HEK293 (cell line): ENCODE measurements at regions not wholly inside any gene's neighbourhood (a gene's known extent, or its start where the extent isn't known, plus 50 kb on each side); places are given as distances from the start of the nearest gene placed in this dataset.

Experiments
- CTCF ChIA-PET: fragments of 350-600 bp; formaldehyde crosslinking; extraction: SDS; loops from one replicate; lab custom pipeline; 2021; ENCODE audit warnings: antibody characterized with exemption; lab: Yijun Ruan, JAX
- POLR2A ChIA-PET: fragments of 300-600 bp; formaldehyde crosslinking; extraction: SDS; loops from one replicate; lab custom pipeline; 2020; ENCODE audit warnings: antibody characterized with exemption, inconsistent platforms; lab: Yijun Ruan, JAX
- H3K27ac ChIP-seq: fragments of 200-500 bp; sonication (Bioruptor generic); 2 replicates; pipeline ENCODE4 v1.5.1; 2014; ENCODE audit warnings: low read depth, low read length, control low read depth, inconsistent platforms; ENCODE audit errors: extremely low read depth
- H3K36me3 ChIP-seq, 2 experiments: fragments of 200-500 bp in 1 of 2; sonication (Bioruptor generic) in 1 of 2; 1 replicate in 1 of 2; 2 replicates in 1 of 2; pipeline ENCODE4 v1.5.1; 2014 to 2017; ENCODE audit warnings: inconsistent platforms in 2 of 2, low read length in 2 of 2; ENCODE audit not compliant: control insufficient read depth in 2 of 2, insufficient read depth in 1 of 2
- H3K4me1 ChIP-seq: fragments of 200-500 bp; sonication (Bioruptor generic); 2 replicates; pipeline ENCODE4 v1.5.1; 2014; ENCODE audit warnings: mild to moderate bottlenecking, low read length, inconsistent platforms; ENCODE audit not compliant: control insufficient read depth, insufficient read depth
- H3K4me3 ChIP-seq: 2 replicates; pipeline ENCODE4 v1.5.1; 2011; ENCODE audit warnings: low read depth, mild to moderate bottlenecking, control low read depth, low read length, moderate library complexity
- H3K9me3 ChIP-seq: fragments of 200-500 bp; sonication (Bioruptor generic); 2 replicates; pipeline ENCODE4 v1.5.1; 2014; ENCODE audit warnings: low read depth, low read length, inconsistent platforms; ENCODE audit not compliant: control insufficient read depth, insufficient read depth
- GLI2 ChIP-seq: fragments of 450-650 bp; formaldehyde crosslinking; IDR thresholded peaks from 2 replicates; pipeline ENCODE4; 2017; ENCODE audit warnings: missing biosample characterization, missing genetic modification characterization, low read depth, borderline replicate concordance
- OVOL3 ChIP-seq: fragments of 450-650 bp; formaldehyde crosslinking; IDR thresholded peaks from 2 replicates; pipeline ENCODE4 v1.5.1; 2016; ENCODE audit warnings: missing biosample characterization, missing genetic modification characterization
- PBX3 ChIP-seq: sonication (generic); formaldehyde crosslinking; IDR thresholded peaks from 2 replicates; pipeline ENCODE4 v1.8.1; 2022; ENCODE audit warnings: mild to moderate bottlenecking, moderate library complexity, missing genetic modification reagents
- REPIN1 ChIP-seq: fragments of 450-650 bp; formaldehyde crosslinking; IDR thresholded peaks from 2 replicates; pipeline ENCODE4 v1.5.1; 2017; ENCODE audit warnings: missing biosample characterization, missing genetic modification characterization, low read depth
- WT1 ChIP-seq: fragments of 450-650 bp; formaldehyde crosslinking; IDR thresholded peaks from 2 replicates; pipeline ENCODE4 v1.5.1; 2016; ENCODE audit warnings: missing biosample characterization, missing genetic modification characterization
- ZBTB49 ChIP-seq: fragments of 450-650 bp; formaldehyde crosslinking; IDR thresholded peaks from 2 replicates; pipeline ENCODE4 v1.5.1; 2016; ENCODE audit warnings: missing biosample characterization, missing genetic modification characterization, low read depth
- ZNF174 ChIP-seq: fragments of 450-650 bp; formaldehyde crosslinking; IDR thresholded peaks from 2 replicates; pipeline ENCODE4 v1.5.0; 2017; ENCODE audit warnings: missing biosample characterization, mild to moderate bottlenecking, missing genetic modification characterization
- ZNF175 ChIP-seq: fragments of 450-650 bp; formaldehyde crosslinking; IDR thresholded peaks from 2 replicates; pipeline ENCODE4 v1.5.1; 2016; ENCODE audit warnings: missing biosample characterization, missing genetic modification characterization
- ZNF423 ChIP-seq: fragments of 450-650 bp; formaldehyde crosslinking; IDR thresholded peaks from 2 replicates; pipeline ENCODE4 v1.5.1; 2016; ENCODE audit warnings: missing biosample characterization, missing genetic modification characterization
- ZNF449 ChIP-seq: fragments of 450-650 bp; formaldehyde crosslinking; IDR thresholded peaks from 2 replicates; pipeline ENCODE4 v1.5.1; 2017; ENCODE audit warnings: missing biosample characterization, mild to moderate bottlenecking, missing genetic modification characterization, moderate library complexity
- ZNF585B ChIP-seq: fragments of 450-650 bp; formaldehyde crosslinking; IDR thresholded peaks from 2 replicates; pipeline ENCODE4 v1.5.1; 2016; ENCODE audit warnings: missing biosample characterization, missing genetic modification characterization
- ZNF670 ChIP-seq: fragments of 450-650 bp; formaldehyde crosslinking; IDR thresholded peaks from 2 replicates; pipeline ENCODE4 v1.5.1; 2016; ENCODE audit warnings: missing biosample characterization, missing genetic modification characterization, low read depth
- ZNF707 ChIP-seq: fragments of 450-650 bp; formaldehyde crosslinking; IDR thresholded peaks from 2 replicates; pipeline ENCODE4 v1.5.1; 2016; ENCODE audit warnings: missing biosample characterization, missing genetic modification characterization
- ZNF776 ChIP-seq: fragments of 450-650 bp; formaldehyde crosslinking; IDR thresholded peaks from 2 replicates; pipeline ENCODE4 v1.5.0; 2017; ENCODE audit warnings: missing biosample characterization, missing genetic modification characterization, borderline replicate concordance
- ZNF777 ChIP-seq: fragments of 450-650 bp; formaldehyde crosslinking; IDR thresholded peaks from 2 replicates; pipeline ENCODE4 v1.5.1; 2017; ENCODE audit warnings: missing biosample characterization, missing genetic modification characterization, borderline replicate concordance
- ZNF792 ChIP-seq: fragments of 450-650 bp; formaldehyde crosslinking; IDR thresholded peaks from 2 replicates; pipeline ENCODE4 v1.5.1; 2016; ENCODE audit warnings: missing biosample characterization, missing genetic modification characterization
- ZNF843 ChIP-seq: fragments of 450-650 bp; formaldehyde crosslinking; IDR thresholded peaks from 2 replicates; pipeline ENCODE4 v1.5.1; 2016; ENCODE audit warnings: missing biosample characterization, missing genetic modification characterization
- TF ChIP-seq, protein P1 (sequence below): fragments of 450-650 bp; formaldehyde crosslinking; IDR thresholded peaks from 2 replicates; pipeline ENCODE4 v1.5.1; 2016; ENCODE audit warnings: missing biosample characterization, missing genetic modification characterization
- TF ChIP-seq, protein P2 (sequence below): fragments of 450-650 bp; formaldehyde crosslinking; IDR thresholded peaks from 2 replicates; pipeline ENCODE4 v1.5.0; 2017; ENCODE audit warnings: missing biosample characterization, missing genetic modification characterization, borderline replicate concordance

DNA sequence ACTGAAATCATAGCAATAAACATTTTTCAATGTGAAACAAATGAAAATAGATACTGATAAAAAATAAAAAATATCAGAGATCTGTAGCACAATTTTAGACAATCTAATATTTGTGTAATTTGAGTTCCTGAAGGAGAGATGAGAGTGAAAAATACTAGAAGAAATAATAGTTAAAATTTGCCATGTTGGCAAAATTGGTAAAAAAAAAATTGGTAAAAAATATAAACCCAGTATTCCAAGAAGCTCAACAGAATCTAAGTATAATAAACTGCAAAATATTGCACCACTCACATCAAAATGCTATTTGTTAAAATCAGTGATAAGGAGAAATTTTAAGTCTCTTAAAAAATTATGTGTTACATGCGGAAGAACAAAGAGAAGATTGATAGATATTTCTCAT, 1680.7 kb downstream of the PCDH7 start:
- Histone ChIP-seq H3K4me3 (no peak overlapping the region), H3K4me1 (no peaks in the 10 kb centered on the region)
- CTCF ChIA-PET = no interaction called here
- TF ChIP-seq, protein P1, sequence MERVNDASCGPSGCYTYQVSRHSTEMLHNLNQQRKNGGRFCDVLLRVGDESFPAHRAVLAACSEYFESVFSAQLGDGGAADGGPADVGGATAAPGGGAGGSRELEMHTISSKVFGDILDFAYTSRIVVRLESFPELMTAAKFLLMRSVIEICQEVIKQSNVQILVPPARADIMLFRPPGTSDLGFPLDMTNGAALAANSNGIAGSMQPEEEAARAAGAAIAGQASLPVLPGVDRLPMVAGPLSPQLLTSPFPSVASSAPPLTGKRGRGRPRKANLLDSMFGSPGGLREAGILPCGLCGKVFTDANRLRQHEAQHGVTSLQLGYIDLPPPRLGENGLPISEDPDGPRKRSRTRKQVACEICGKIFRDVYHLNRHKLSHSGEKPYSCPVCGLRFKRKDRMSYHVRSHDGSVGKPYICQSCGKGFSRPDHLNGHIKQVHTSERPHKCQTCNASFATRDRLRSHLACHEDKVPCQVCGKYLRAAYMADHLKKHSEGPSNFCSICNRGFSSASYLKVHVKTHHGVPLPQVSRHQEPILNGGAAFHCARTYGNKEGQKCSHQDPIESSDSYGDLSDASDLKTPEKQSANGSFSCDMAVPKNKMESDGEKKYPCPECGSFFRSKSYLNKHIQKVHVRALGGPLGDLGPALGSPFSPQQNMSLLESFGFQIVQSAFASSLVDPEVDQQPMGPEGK = no peak
- TF ChIP-seq, all 188 proteins: peak for 0
- H3K9me3 ChIP-seq = no peaks in the 10 kb centered on the region
- POLR2A ChIA-PET = no interaction called here
- no peak overlapping the region for H3K27ac ChIP-seq
- no peaks in the 10 kb centered on the region for H3K36me3 ChIP-seq

GRCh38 chr4:32417113-32417704, 1697.0 kb downstream of the PCDH7 start:
- Histone ChIP-seq H3K36me3 (no peaks in the 10 kb centered on the region), H3K27ac (no peak overlapping the region), H3K9me3 (no peaks in the 10 kb centered on the region), H3K4me1 (no peaks in the 10 kb centered on the region), H3K4me3 (no peak overlapping the region)
- TF ChIP-seq ZNF776 (tag by site-specific recombination) (no peak), ZNF670 (tag by site-specific recombination) (no peak), ZNF843 (no peak), PBX3 (CRISPR knock-in tag) (no peak)
- ChIA-PET POLR2A (no interaction called here), CTCF (interaction anchor here (0.8 kb wide), 1 partner anchor 9 kb away, joined by 4 read pairs; no protein-coding TSS in a partner anchor)

DNA sequence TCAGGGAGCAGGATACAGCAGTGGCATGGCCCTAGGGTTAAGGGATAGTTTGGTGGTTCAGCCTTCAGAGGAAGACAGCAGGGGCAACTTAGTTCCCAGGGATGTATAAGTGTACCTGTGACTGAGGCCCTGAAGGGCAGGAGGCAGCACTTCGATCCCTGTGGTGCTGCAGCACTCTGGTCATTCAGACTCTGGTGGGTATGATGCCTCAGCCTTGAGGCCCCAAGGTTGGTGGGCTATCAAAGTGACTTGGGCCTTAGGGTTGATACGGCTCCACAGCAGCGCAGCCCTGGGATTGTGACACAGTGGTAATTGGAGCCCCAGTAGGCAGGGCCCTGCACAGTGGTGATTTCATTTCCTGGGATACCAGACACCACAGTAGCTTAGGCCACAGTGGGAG, 1703.1 kb downstream of the PCDH7 start:
- Histone ChIP-seq H3K4me1 (no peaks in the 10 kb centered on the region), H3K9me3 (no peaks in the 10 kb centered on the region), H3K4me3 (no peak overlapping the region), H3K36me3 (no peaks in the 10 kb centered on the region), H3K27ac (no peak overlapping the region)
- CTCF ChIA-PET = interaction anchor here (0.6 to 0.7 kb wide), 2 partner anchors 31 to 428 kb away, joined by 3 read pairs; no protein-coding TSS in a partner anchor
- POLR2A ChIA-PET = no interaction called here
- TF ChIP-seq WT1 (tag by site-specific recombination) (no peak), ZNF707 (tag by site-specific recombination) (no peak), ZNF792 (tag by site-specific recombination) (no peak), REPIN1 (no peak), ZNF174 (tag by site-specific recombination) (no peak), OVOL3 (tag by site-specific recombination) (no peak), ZNF423 (tag by site-specific recombination) (no peak), GLI2 (tag by site-specific recombination) (no peak), ZBTB49 (tag by site-specific recombination) (no peak), ZNF585B (tag by site-specific recombination) (no peak), ZNF449 (tag by site-specific recombination) (no peak), ZNF777 (tag by site-specific recombination) (no peak), ZNF175 (tag by site-specific recombination) (no peak)
- TF ChIP-seq, protein P1 = no peak
- TF ChIP-seq, protein P2, sequence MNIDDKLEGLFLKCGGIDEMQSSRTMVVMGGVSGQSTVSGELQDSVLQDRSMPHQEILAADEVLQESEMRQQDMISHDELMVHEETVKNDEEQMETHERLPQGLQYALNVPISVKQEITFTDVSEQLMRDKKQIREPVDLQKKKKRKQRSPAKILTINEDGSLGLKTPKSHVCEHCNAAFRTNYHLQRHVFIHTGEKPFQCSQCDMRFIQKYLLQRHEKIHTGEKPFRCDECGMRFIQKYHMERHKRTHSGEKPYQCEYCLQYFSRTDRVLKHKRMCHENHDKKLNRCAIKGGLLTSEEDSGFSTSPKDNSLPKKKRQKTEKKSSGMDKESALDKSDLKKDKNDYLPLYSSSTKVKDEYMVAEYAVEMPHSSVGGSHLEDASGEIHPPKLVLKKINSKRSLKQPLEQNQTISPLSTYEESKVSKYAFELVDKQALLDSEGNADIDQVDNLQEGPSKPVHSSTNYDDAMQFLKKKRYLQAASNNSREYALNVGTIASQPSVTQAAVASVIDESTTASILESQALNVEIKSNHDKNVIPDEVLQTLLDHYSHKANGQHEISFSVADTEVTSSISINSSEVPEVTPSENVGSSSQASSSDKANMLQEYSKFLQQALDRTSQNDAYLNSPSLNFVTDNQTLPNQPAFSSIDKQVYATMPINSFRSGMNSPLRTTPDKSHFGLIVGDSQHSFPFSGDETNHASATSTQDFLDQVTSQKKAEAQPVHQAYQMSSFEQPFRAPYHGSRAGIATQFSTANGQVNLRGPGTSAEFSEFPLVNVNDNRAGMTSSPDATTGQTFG (tag by site-specific recombination) = no peak
